Stimulated activated CD8-positive, alpha-beta memory T cell treated with anti-CD3 and anti-CD28 coated beads, Interleukin-15, amount 100 ng/mL, for 4 hours (primary cell): ENCODE measurements at regions not wholly inside any gene's neighbourhood (a gene's known extent, or its start where the extent isn't known, plus 50 kb on each side); places are given as distances from the start of the nearest gene placed in this dataset.
"Not testable (repeated sequence)": the region's sequence is repeated elsewhere in the genome, so short reads cannot be mapped to it uniquely, and the experiment has no call there.

Source experiments
- DNase-seq, 2 donors: peaks; one replicate each; pipeline ENCODE4 v3.0.0-alpha.2; 2020; ENCODE audit warnings: low read depth in 2 of 2

DNA sequence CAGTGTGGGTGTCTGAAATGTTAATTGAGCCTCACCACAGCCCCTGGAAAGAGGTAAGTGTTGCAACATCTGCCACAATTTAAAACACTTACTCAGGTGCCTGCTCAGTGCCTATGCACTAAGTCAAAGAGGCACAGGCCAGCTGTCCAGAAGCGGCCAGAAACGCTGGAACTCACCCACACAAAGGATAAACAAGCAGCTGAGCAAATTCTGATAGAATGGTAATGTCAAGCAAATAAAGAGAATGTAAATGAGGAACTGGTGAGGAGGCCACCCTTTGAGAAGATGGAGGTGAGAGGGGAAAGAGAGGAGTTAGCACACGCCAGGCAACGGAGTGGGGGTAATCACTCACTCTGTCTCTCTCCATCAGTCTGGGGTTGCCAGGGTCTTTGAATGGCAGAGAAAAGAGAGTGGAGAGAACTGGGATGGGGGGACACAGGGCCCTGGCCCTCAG is 67.7 kb upstream of the SERP2 start:
- DNase-seq = no peak

DNA sequence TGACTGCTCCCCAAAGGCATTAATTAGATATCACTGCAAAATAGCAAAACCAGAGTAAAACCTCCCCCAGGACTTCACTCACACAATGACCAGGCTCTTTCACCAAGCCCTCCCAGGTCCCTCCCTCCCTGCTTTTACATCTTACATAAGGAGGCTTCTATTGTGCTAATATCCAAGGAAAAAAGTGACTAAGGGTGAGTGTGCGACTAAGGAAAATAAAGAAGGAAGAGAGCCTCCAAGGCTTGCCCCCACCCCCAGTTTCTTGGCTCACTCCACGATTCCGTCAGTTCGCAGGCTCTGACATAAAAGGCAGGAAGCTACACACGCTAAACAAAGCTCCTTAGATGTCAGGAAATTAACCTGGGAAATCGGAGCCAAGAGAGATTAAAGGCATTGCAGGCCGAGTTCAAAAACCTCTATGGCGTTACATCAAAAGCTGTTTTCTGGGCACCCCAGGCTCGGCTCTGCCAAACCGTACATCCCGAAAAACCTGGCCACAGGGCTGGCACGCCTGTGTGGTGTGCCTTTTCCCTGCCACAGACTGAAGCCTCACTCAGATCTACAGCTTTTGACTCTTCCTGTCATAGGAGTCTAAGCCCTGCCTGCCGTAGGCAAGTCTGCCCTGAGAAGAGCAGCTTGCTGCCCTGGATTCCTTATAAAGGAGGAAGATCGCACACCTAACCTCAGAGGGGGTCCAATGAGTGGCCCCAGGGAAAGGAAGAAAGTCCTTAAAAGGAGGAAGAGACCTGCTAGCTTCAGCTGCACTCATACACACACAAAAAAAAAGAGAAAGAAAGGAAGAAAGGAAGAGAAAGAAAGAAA is 67.0 kb upstream of the SERP2 start:
- no peak for DNase-seq

DNA sequence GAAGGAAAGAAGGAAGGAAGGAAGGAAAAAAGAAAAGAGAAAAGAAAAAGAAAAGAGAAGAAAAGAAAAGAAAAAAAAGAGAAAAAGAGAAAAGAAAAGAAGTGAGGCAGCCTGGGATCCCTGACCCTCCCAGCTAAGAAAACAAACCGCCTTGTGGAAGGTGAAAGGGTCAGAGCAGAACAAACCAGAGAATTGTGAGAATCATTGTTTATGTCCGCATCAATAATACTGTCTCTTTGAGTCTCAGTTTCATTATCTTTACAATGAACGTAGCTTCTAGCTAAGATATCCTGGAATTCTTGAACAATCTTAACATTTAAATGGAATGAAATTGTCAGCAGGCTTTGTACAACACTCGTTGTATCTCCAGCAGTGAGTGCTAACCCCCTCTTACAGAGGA is 66.4 kb upstream of the SERP2 start:
- no peak for DNase-seq

DNA sequence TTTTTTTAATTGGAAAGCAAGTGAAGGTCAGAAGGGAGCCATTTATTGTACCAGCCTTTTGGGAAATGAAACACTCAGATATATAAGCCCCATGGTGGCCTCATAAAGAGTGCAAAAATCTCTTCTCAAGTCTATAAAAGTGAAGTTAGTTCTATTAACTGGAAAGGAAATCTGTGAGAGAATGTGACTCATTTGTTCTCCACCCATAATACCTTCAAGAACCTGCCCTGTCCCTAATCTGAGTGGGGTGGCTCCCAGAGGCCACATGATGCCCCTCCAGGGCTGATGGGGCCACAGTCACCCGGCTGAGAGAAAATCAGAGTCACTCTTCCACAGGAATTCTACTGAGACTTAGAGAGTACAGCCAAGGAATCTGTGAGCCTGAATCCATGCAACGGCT is 65.8 kb upstream of the SERP2 start:
- DNase-seq = no peak

DNA sequence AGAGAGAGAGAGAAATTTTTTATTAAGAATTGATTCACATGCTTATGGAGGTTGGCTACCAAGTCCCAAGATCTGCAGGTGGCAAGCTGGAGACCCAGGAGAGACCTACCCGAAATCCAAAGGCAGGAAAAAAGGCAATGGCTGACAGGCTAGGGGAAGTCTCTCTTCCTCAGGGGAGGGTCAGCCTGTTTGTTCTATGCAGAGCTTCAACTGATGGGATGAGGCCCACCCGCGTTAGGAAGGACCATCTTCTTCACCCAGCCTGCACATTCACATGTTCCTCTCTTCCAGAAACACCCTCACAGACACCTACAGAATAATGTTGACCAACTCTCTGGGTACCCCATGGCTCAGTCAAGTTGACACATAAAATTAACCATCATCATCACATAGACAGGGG is 65.3 kb upstream of the SERP2 start:
- DNase-seq = no peak

DNA sequence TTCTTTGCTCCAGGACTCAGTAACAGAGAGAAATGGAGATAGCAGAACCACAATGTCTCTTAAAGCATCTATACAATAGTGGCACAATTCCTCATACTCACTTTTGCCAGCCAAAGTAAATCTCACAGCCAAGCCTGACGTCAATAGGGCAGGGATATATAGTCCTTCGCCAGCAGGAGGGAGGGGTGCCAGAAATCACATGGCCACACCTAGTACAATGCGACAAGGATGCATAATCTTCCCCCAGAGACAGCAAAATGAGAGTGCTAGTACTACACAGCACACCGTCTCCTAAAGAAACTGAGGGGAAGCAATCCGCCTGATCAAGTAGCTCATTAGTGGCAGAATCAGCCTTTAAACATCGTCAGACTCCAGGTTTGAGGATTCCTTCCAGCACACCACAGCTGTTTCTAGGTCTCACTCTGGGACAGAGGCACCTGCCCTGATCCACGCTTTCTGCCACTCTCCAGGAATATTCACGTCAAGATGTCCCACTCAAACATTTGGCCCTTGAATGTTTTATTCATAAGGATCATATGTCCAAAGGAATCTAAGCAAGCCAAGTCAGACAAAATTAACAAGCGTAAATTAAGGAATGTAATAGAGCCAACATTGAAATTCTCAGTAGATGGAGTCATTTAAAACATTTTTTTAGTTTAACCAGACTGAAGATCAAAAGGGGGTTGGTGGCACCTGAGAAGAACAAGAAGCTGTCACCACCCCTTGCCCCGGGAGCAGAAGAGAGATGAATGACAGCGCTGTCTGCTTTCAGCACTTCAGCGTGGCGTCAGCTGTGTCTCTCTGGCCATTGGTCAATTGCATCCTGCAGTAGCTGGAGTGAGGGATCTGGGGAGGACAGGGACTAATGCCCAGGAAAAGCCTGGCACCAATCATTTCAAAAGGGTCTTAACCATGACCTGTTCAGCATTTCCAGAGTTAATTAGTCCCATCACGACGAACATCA is 63.5 kb upstream of the SERP2 start:
- no peak for DNase-seq

DNA sequence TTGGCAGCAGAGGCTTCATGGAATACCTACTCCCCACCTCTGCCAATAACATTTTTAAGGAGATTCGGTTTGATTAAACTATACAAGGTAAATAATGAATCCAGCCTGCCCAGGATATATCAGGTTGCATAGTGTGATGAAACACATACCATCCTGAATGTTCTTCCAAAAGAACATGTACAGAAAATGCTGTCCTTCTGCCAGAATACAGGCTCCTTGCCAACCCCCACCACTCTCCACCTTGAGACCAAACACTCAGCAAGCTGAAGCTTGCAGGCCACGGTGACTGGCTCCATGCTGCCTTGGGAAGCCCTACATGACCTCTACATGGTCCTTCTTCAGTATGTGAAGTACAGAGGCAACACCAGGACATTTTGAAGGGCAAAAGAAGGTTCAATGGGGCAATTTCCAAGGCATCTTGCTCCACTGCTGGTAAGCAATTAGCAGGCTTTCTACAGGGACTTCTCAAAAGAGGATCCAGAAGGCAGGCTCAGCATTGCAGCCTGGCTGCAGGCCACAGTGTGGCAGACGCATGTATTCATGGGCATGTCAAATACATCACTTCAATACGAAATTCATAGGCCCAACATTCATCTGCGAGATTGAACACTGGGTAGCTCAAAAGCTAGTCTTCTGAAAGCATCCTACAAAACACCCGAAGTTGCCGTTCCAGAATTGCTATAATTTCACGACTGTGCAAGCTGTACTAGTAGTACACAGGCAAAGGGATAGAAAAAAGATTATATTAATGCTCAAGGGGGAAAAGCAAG is 62.4 kb upstream of the SERP2 start:
- DNase-seq = no peak

DNA sequence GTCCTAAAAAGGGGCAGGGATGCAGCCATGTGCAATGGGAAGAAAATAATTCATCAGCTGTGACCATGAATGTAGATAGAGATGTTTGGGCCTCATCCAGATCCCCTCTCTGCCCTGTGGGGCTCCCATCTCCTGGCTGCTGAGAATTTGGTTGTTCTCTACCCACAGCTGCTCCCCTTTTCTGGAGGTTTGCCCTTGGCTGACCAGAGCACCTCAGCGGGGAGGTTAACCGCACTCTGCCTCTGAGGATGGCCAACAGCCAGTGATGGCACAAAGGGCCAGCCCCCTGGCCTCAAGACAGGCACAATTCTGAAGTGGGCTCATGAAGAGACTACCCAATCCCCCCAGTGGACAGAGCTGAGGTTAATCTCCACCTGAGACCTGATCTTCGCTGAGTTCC is 61.5 kb upstream of the SERP2 start:
- DNase-seq = no peak

DNA sequence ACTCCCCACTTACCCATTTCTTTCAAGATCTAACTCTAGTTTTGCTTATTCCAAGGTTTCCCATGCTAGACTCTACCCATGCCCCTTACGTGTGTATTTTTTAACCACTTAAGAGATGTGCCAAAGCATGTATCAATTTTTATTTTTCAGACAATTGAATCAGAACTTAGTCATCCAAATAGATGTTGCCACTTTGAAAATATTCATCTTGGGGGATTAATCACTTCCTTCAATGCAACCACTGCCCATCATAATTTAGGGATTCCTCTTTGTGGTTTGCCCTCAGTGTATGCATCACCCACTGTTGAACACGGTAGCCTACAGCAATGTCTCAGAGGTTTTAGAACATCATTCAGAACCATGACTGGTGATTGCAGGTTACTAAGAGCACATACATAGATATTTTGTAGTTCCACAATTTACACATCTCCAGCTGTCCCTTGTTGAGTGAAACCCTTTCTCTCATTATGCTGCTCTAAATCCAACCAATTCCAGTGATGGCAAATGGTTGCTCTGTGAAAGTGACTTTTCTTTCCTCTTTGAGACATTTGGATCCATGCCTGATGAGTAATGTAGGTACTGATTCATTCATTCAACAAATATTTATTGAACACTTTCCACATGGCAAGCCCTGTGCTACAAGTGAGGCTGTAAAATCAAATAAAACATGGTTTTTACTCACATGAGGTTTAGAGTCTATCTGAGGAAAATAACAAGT is 60.6 kb upstream of the SERP2 start:
- DNase-seq = no peak

DNA sequence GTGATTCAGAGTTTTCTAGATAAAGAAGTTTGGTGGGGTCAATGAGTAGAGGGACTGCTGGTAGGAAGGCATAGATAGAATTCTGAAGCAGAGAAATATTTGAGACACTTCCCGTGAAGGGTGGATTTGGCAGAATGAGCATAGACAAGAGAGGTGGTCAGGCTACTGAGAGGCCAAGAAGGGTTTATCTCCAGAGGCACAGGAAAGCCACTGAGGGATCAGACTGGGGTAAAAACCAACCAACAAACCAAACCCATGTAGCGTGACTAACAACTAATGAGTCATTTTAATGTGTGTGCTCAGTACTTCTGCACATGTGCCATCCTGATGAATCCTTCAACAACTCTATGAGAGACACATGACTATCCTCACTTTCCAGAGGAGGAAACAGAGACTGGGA is 60.0 kb upstream of the SERP2 start:
- no peak for DNase-seq

DNA sequence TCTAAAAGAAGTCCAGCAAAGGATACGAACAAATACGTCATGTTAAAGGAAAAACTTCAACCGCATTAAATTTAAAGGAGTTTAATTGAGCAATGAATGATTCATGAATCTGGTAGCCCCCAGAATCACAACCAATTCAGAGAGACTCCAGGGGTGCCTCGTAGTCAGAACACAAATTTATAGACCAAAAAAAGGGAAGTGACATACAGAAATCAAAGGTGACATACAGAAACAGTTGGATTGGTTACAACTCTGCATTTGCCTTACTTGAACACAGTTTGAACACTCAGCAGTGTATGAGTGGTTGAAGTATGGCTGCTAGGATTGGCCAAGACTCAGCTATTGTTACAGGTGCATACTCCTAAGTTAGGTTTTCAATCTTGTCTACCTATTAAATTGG is 59.5 kb upstream of the SERP2 start:
- not testable (repeated sequence) for DNase-seq

DNA sequence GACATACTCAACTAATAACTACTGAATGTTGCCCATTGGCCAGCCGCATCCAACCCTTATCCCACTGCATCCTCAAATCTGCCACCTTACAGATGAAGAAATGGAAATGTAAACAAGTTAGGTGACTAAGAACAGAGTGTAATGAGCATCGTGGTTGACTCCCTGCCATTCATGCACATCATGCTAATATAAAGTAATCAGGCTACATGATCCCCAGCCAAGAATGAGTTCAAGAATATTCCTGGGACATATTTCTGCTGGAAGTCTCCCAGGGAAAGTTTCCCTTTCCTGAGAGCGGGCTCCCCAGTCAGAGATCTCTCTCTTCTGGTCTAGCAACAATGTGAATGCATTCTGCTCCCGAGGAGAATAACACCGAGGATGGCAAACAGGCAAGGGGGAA is 55.9 kb upstream of the SERP2 start:
- no peak for DNase-seq

DNA sequence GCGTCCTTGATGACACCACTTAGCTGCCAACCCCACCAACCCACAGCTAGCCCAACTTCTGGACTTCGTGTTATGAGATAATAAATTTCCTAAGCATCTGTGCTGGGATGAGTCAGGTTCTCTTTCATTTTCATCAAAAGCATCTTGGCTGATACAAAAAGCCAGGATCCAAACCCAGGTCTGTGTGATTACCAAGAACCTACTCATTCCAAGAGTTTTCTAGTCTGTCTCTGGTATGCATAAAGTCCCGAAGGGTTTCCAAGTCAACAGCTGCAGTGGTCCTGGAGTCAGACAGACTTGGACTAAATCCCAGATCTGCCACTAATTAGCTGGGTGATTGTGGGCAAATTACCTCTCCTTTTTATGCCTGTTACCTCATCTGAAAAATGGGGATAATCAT is 55.5 kb upstream of the SERP2 start:
- no peak for DNase-seq

DNA sequence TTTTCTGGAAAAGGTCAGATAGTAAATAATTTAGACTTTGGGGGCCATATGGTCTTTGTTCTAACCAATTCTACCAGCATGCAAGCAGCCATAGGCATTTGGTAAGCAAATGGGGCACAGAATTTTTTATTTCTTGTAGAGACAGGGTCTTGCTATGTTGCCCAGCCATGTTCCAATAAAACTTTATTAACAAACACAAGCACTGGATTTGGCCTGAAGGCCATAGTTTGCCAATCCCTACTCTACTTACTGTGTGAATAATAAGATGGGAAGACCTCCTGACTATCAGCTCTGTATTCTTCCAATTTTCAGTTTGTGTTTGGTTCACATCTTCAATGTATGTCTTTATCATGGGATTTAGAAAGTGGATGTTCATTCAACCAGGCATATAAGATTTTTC is 53.0 kb upstream of the SERP2 start:
- DNase-seq = no peak

DNA sequence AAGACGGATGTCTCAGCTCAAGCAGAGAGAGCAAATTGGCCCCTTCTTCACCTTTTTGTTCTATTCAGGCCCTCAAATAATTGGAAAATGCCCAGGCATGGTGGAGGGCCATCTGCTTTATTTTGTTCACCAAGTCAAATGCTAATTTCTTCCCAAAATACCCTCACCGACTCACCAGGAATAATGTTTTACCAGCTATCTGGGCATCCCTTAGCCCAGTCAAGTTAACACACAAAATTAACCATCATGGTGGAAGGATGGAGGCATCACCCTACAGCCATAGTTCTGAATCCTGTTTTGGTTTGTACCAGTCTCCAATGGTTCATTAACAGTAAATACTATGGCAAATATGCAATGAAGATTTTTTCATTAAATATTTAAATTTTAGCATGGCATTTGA is 51.7 kb upstream of the SERP2 start:
- no peak for DNase-seq

DNA sequence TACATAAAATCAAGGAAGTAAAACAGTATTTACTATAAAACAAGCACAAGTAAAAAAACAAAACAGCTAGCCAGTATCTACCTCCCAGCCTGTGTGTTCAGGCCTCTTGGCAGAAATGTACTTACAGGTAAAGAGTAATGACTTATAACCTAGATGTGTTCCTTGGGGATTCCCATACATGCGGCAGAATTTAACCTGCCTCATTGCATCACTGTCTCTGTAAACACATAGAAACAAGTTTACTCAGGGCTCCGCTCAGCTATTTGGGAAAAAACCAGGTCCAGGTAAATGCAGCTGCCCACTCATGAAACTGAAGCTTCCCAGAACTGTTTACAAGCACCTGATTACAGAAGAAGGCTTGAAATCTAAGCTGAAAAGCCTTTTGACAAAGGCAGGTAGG is 50.7 kb upstream of the SERP2 start:
- no peak for DNase-seq

DNA sequence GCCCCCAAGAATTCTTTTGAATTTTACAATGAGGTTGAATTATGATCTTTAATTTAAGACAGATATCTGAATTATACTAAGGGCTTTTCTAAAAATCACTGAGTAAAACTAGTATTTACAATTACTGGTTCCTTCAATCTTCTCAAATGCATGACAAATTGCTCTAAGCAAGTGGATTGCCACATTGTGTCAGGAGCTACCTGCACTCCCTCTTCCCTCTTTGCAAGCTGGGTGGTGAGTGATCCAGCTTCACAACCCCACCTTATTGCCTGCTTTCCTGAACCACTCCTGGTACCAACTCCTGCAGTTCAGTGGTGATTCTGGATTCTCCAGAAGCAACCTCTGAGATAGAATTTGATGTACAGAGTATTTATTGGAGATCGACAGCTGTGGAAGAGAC is 49.9 kb upstream of the SERP2 start:
- DNase-seq = no peak
